ENCODE measurements at regions not wholly inside any gene's neighbourhood (a gene's known extent, or its start where the extent isn't known, plus 50 kb on each side); places are given as distances from the start of the nearest gene placed in this dataset.

DNA sequence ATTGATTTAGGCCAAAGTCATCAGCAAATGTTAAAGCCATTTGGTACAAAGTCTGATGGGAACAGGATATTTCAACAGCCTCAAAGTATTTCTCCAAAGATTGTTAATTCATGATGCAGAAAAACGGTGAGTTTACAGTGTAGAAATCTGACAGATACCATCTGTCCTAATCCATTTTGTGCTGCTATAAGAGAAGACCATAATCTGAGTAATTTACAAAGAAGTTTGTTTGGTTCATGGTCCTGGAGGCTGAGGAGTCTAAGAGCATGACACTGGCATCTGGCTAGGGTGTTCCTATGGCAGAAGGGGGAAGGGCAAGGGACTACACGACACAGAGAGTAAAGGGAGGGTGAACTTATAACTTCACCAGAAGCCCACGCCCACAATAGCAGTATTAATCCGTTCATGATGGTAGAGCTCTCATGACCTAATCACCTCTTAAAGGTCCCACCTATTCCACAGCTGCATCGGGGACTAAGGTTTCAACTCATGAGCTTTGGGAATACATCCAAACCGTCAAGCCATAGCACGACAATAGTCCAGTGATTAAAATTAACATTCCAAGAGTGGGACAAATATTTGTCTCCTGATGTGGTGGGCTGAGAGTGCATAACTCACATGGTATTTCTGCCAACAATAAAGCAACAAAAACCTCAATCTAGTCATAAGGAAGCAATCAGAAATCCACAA, 298.6 kb upstream of the AKR1E2 start:
- no peak for DNase-seq (ENCODE audit: low spot score)

DNA sequence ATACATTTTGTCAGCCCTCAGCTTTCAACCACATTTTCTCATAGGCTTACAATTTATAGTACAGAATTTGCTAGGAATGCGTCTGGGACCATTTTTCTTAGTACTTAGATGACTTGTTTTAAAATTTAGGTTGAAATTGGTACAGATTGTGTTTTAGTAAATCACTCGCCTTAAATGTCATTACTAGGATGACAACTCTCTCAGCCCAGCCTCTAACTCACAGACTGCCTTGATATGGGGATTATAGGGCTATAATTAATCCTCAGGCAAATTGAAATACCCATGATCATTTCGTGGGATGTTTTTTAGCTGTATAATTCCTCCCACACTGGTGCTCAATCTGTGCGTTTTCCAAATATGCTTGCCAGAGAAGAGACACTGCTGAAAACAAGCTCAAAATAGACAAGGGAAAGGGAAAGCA, 299.7 kb upstream of the AKR1E2 start:
- no peak for DNase-seq (ENCODE audit: low spot score)

DNA sequence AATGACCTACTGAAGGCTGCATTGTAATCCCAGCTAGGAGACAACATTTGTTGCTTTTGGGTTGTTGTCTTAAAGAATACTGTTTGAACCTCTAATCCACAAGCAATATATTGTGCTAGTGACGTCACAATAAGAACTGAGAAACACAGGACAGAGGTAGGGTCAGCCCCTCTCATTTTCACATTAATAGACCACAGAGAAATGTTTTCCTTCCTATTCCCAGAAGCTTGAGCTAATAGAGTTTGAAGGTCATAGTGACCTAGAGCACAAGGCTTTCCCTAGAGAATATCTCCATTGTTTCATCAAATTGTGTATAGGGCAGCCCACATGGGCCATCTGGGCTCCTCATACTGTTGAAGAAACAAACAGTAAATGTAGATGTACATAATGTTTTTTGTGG, 300.9 kb upstream of the AKR1E2 start:
- no peak for DNase-seq (ENCODE audit: low spot score)

DNA sequence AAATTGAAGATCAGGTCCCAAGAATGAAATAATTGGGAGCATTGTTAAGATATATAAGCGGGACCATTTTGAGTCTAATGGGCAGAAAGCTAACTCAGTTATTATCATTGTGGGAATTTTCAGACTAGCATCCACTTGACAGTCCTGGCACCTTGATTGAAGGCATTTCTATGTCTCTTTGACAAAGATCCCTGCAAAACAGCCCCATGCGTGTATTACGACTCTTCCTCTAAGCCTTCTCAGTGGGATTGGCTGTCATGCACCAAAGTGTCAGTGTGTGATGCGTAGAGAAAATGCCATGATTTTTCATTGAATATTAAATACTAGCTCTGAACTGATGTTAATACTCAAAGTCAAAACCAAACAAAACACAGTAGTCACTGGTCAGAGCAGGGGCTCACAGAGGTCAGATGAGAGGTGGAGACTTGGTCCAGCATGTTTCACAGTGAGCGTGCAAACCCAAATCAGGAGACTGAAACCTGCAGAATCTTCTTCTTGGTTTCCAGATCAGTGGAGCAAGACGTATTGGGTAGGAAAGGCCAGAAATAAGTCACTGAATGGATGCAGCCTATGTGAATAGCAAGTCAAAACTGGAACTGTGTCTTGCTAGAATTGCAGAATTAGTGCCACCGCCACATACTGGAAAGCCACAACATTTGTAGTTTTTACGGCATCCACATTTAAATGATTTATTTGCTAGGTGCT, 303.6 kb upstream of the AKR1E2 start:
- DNase-seq (ENCODE audit: low spot score) = no peak

DNA sequence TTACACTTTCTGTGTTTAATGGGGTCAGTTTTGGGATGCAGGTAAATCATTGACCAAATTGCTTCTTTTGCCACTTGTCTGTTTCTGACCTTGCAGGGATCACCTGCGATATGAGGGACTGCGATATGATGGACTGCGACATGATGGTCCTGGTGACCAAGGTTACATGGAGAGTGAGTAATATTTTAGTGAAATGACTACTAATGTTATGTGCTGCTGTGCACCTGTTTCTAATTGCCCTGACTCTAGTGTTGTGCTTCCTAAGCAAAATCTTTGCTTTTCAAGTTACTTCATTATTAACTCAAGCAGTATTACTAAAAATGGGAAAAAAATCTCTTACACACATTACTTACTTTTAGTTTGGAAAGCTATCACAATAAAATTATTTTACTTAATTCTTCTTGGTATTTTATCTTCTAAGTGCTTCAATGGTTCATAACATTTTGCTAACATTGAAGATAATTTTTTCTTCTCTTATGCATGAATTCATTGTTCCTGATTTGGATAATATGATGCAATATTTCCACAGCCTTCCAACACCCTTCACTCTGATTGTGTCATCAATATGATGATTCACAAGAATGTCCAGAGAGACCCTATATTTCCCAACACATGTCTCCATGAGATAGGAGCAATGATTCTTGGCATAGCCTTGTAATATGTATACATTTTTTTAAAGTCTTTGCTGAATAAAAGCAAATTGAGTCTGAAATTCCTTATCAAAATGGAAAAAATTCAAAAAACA, 306.2 kb upstream of the AKR1E2 start:
- DNase-seq (ENCODE audit: low spot score) = no peak

DNA sequence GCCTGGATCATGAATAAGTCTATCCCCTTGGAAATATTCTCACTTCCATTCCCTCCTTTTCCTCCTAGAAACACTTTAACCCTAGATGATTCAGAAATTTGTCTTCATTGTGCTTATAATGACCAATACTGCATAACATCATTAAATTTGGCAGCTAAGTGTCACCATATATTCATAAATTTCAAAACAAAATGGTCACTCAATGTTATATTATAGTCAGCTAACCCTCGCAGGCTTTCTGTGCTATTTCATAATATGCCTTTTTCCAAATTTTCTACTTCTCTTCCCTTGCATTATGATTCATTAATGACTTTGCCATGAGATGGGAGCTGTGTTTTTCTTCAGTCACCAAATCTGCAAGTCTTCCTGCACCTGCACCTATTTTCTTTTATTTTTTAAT, 308.3 kb upstream of the AKR1E2 start:
- no peak for DNase-seq (ENCODE audit: low spot score)

DNA sequence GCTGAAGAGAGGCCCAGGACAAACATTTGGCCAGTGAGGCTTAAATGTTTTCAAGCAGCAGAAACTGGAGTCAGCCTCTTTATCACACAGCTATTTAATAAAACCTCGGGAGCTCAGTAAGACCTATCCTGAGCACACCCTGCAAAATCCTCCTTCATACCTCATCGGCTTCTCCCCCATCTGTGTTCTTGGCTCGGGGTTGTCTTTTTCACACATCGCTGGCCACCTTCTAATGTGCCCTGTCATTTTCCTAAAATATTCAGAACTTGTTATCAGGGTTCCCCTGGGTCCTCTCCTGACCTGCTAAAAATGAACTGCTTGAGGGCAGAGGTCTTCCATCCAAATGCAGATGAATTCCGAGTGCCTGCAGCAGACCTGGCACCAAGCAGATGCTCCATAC, 310.3 kb upstream of the AKR1E2 start:
- no peak for DNase-seq (ENCODE audit: low spot score)

DNA sequence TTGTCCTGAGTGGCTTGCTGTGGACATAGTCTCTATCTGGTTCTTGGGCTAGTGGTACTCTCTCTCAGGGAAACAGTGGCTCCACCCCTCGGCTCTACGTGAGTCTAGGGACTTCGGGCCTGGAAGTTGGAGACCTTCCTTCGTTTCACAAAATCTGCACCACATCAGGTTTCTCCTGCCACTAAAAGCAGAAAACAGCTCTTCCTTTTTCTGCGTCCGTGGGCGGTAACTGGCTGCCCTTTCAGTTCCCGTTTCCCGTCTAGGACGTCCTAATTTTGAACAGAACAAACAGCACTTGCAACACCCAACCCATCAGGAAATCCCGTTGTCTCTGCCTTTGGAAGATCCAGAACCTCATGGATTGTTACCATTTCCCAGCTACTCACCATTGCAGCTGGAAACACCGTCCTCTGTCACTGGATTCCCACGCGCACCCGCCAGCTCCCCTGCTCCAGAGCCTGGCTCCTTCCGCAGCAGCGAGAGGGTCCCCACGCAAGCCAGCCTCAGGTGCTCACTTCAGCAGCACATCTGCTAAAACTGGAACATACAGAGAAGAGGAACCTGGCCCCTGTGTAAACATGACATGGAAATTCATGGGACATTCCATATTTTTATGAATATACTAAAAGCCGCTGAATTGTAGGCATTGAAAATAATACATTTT, 311.4 kb upstream of the AKR1E2 start:
- DNase-seq (ENCODE audit: low spot score) = no peak

DNA sequence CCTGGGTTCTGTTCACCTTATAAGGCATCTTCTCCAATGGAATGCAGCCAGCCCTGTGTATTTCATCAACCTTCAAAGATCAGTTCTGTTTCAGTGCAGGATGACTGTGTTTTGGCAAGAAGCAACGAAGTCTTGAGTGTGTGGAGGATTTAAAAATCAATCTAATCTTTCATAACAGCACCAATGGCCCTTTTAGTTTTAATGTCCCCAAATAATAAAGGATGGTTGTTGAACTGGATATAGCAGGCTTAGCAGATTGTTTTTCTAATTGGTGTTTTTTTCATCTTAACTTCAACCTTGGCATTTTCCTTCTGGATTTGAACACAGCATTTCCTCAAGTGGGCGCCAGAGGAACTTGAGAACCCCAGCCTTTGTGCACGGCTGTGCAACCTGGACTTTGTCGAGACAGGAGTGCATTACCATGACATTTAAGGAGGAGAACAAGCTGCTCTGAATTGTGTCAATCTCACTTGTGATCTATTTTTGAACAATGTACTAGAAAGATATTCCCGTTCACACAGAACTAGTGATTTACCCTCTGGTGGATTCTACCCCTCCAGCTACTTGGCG, 313.3 kb upstream of the AKR1E2 start:
- DNase-seq (ENCODE audit: low spot score) = no peak

DNA sequence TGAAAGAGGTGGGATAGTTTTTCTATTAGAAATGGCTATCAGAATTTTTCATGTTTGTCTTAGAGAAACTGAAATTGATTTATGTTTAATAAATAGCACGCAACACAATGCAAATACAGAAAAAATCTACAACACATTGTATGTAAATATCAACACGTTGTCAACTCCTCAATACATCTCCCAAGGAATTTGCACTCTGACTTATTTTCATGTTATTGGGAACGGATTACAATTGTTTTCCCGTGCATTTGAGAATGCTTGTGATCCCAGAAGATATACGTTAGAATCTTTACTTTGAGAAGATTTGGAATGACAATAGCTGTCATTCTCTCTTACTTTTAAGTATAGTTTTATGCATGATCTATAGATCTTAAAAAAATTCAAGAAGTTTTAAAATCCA, 313.8 kb upstream of the AKR1E2 start:
- DNase-seq (ENCODE audit: low spot score) = no peak

DNA sequence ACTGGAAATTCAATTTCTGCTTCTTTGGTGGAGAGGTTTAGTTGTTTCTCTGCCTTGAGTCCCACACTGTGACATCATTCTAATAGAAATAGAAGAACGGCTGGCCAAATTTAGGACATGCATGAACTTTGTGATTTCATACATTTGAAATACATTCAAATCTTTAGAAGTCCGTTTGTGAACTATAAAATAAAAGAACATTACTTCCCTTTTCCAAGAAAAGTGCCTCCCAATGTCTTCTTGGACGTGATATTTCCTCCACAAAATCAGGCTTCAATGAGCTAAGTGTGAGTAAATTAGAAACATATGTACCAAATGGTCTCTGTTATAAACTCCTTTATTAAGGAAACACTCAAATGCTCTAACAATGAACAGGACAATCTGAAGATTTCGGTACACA, 314.5 kb upstream of the AKR1E2 start:
- no peak for DNase-seq (ENCODE audit: low spot score)

DNA sequence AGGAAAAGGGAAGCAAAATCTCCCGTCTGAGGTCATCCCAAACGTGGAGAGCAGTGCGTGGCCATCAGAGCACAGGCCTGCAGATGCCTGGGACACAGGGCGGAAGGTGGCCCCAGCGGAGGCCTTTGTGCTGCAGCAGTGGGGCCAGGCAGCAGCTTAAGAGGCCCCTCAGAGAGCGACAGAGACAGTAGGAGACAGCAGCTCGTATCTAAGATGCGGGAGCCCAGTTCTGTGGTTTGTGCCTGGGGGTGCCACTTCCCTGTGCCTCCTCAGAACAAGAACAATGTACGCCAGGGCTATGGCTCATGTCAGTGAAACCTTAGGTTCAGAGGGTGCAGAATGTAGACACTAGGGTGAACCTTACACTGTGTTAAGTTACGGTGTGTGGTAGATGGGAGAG, 316.6 kb upstream of the AKR1E2 start:
- DNase-seq (ENCODE audit: low spot score) = no peak

DNA sequence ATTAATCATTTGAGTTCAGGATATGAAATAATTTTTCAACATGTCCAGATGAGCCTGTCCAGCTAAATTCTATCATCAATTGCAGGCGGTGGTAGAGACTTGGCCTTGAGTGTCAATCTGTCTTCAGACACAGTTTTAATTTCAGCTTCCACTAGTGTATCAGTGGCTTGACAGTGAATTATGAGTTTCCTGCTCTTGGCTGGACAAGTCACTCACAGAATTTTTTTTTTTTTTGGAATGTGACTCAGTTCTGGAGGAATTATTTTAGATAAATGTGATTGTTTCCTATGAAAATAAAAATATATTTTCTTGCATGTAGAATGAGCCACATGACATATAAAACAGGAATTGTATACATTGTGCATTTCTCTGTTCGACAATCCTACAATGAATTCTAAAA, 319.9 kb upstream of the AKR1E2 start:
- no peak for DNase-seq (ENCODE audit: low spot score)

DNA sequence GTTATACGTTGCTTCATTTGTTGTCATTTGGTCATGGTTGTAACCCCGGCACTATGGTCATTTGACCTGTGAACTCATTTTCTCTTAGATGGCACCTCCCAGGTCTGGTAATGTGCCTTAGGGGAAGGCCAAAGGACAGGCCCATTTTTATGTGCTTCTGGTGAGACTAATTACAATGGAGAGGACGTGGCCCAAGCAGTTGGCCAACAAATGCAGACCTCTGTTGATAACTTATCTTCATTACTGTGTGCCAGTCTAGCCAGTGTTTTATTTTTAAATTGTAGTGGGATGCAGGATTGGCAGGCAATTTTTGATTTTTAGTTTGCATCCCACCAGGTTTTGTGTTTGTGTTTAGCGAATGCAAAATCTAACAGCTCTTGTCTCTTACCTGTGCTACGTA, 321.5 kb upstream of the AKR1E2 start:
- DNase-seq (ENCODE audit: low spot score) = no peak

DNA sequence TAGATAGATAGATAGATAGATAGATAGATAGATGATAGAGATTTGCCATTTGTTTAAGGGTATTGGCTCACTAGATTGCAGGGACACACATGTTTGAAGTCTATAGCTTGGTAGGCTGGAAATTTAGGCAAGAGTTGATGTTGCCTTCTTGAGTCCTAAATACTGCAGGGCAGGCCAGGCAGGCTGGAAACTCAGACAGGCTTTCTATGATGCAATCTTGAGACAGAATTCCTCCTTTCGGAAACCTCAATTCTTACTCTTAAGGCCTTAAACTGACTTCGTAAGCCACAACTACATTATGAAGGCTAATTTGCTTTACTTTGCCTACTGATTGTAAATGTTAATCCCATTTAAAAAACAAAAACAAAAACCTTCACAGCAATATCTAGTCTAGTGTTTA, 322.9 kb upstream of the AKR1E2 start:
- no peak for DNase-seq (ENCODE audit: low spot score)

DNA sequence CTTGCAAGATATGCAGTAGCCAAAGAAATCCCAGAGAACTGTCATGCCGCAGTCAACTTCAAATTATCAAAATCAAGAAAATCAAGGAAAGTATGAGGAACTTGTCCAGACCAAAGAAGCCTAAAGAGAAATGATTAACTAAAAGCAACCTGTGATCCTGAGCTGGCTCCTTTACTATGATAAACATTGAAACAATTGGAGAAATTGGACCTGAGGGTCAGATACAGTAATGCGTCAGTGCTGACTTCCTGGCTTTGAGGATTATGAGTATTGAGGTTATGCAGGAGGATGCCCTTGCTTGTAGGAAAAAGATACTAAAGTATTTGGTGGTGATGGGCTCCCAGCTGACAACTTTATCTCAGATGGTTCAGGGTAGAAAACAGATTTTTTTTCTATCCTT, 324.7 kb upstream of the AKR1E2 start:
- no peak for DNase-seq (ENCODE audit: low spot score)

DNA sequence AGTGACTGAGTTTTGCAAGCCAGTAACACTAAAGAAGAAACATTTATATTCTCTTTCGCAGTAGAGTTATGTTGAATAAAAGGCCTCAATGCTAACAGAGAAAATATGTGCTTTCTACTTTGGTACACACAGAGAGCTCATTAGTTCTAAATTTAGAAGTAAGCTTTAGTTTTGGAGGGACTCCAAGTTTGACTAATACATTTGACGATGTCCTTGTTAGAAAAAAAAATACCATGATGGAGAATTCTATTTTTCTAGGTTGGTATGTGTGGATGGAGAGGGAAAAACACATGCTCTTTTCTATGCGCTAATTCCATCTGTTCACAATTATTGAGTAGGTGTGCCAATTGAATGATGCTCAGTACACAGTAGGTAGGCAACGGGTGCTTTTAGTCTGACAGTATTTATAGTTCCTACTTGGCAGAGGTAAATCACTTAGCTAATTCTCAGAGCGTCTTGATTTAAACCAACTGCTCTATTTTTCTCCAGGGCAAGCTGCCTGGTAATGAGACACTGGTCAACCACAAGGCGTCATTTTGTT, 327.2 kb upstream of the AKR1E2 start:
- no peak for DNase-seq (ENCODE audit: low spot score)

DNA sequence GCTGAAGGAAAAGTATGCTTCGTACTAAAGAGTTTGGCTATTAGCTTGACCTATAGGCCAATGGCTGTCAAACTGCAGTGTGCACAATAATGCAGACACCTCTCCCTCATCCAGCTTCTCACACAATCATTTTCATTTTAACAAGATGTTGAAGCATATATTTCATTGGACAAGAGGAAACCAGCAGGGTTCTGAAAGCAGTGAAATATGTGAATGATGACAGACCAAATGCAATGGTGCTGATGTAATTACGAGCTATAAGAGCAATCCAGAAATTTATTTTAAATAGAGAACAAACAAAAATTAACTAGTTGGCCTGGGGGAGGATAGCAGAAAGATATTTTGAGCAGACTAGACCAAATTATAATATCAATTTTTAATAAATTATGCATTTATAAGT, 331.5 kb upstream of the AKR1E2 start:
- DNase-seq (ENCODE audit: low spot score) = no peak

DNA sequence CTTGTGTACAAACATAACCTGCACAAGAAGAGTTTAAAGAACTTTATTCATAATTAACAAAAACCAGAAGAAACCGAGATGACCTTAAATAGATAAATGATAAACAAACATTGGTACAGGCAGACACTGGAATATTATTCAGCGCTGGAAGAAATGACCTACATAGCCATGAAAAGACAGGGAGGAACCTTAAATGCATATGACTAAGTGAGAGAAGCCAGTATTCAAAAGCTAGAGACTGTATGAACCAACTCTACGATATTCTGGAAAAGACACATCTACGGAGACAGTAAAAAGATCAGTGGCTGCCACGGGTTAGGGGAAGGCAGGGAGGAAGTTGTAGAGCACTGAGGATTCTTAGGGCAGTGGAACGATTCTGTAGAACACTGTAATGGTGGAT, 333.8 kb upstream of the AKR1E2 start:
- no peak for DNase-seq (ENCODE audit: low spot score)

DNA sequence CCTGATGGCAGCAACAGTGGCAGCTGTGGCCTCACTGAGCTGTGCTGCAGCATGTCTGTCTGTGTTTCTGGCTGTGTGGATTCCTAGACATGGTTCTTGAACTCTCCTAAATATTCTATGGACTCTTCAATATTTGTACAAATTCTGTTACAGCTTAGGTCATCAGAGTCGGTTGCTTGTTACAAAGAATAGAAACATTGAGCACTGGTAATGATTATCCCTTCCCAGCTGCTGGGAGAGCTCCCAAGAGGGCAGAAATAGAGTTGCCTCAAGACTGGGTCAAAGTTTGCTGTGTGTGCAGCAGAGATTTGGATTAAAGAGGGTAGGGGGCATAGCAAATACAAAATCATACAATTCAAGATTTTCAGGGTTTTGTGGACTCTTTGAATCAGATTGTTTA, 337.1 kb upstream of the AKR1E2 start:
- DNase-seq (ENCODE audit: low spot score) = no peak

DNA sequence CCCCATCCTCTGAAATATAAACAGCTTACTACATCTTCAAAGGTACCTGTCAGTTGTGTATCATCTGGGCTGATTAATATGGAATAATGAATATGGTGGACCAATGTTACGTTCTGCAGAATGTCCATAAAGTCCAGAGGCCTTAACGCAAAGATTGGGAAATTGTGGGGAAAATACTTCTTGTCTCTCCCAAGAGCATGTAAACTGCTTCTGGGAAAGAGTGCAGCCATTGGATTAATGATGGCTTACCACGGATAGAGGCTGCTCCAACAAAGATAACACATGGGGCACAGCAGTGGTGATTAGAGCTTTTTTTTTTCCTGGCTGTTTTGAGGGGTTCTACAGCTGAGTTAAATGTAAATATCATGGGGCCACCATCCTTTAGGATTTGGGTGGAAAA, 340.4 kb upstream of the AKR1E2 start:
- no peak for DNase-seq (ENCODE audit: low spot score)

DNA sequence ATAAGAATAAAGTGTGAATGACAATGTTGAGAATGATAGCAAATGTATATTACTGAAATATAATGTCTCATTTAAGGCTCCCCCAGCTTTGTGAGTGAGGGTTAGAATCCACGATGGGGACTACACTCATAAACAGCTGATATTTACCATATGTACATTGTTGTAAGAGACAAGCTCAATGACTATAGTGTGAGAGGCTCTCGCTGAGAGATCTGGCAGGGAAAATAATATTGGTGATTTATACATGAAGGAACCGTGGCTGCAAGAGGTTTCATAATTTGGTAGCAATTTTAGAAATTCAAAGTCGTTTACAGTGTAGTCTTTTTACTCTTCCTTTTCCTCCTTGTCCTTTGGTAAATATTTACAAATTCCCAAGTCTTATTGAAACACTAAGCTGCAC, 342.2 kb upstream of the AKR1E2 start:
- no peak for DNase-seq (ENCODE audit: low spot score)

All from hematopoietic multipotent progenitor cell treated with erythropoietin and hydrocortisone succinate and interleukin-3 and kit ligand, for 17 days (in vitro differentiated cells).